H1 (cell line): ENCODE measurements at regions not wholly inside any gene's neighbourhood (a gene's known extent, or its start where the extent isn't known, plus 50 kb on each side); places are given as distances from the start of the nearest gene placed in this dataset.

Experiments used
- EGR1 ChIP-seq: IDR thresholded peaks from 2 replicates; pipeline ENCODE4 v1.6.1; 2011; ENCODE audit warnings: low read depth, low read length, borderline replicate concordance
- EP300 ChIP-seq, 2 experiments: IDR thresholded peaks; 1 replicate in 1 of 2; 2 replicates in 1 of 2; pipeline ENCODE4 v1.6.1; 2011 to 2012; ENCODE audit warnings: low read depth in 2 of 2, low read length in 2 of 2, mild to moderate bottlenecking in 2 of 2, borderline replicate concordance in 1 of 2, inconsistent platforms in 1 of 2, moderate library complexity in 1 of 2
- EZH2 ChIP-seq: fragments of 200-600 bp; sonication (generic); IDR thresholded peaks from 2 replicates; pipeline ENCODE4 v1.7.1; 2012; ENCODE audit warnings: low read depth, mild to moderate bottlenecking, moderate library complexity, low read length, inconsistent platforms; ENCODE audit not compliant: severe bottlenecking
- FOSL1 ChIP-seq: IDR thresholded peaks from 2 replicates; pipeline ENCODE4 v1.6.1; 2011; ENCODE audit warnings: mild to moderate bottlenecking, low read depth, low read length, moderate library complexity; ENCODE audit not compliant: insufficient read depth
- KDM1A ChIP-seq: fragments of 200-600, 300-600 bp; sonication (generic); IDR thresholded peaks from 2 replicates; pipeline ENCODE4 v1.7.1; 2016; ENCODE audit warnings: mild to moderate bottlenecking, low read length, borderline replicate concordance
- POLR2A ChIP-seq, 2 experiments: IDR thresholded peaks; 1 replicate in 1 of 2; 2 replicates in 1 of 2; pipeline ENCODE4 v1.6.1; 2011; ENCODE audit warnings: low read depth in 2 of 2, low read length in 2 of 2, mild to moderate bottlenecking in 2 of 2; ENCODE audit errors: control extremely low read depth in 1 of 2
- POLR2AphosphoS5 ChIP-seq: IDR thresholded peaks from 2 replicates; pipeline ENCODE4 v1.6.1; 2011; ENCODE audit warnings: low read depth, low read length
- TBP ChIP-seq: IDR thresholded peaks from 2 replicates; pipeline ENCODE4 v1.6.1; 2011; ENCODE audit warnings: low read depth, low read length, improper control_type of control experiment
- TF ChIP-seq, protein P1 (sequence below), 3 experiments: IDR thresholded peaks; 1 replicate in 2 of 3; 2 replicates in 1 of 3; pipeline versions ENCODE4 v1.5.1 to v1.6.1; 2011; ENCODE audit warnings: low read length in 3 of 3, mild to moderate bottlenecking in 3 of 3, inconsistent platforms in 2 of 3, low read depth in 1 of 3, moderate library complexity in 1 of 3; ENCODE audit not compliant: insufficient read depth in 1 of 3; ENCODE audit errors: control extremely low read depth in 1 of 3
- TF ChIP-seq, protein P2 (sequence below): IDR thresholded peaks from 2 replicates; pipeline ENCODE4 v1.6.1; 2011; ENCODE audit warnings: low read depth, mild to moderate bottlenecking, low read length; ENCODE audit not compliant: insufficient read depth
- TF ChIP-seq, protein P3 (sequence below): IDR thresholded peaks from 2 replicates; pipeline ENCODE4 v1.6.1; 2012; ENCODE audit warnings: inconsistent platforms
- TF ChIP-seq, protein P4 (sequence below): IDR thresholded peaks from 2 replicates; pipeline ENCODE4 v1.6.1; 2011; ENCODE audit warnings: low read length, improper control_type of control experiment

DNA sequence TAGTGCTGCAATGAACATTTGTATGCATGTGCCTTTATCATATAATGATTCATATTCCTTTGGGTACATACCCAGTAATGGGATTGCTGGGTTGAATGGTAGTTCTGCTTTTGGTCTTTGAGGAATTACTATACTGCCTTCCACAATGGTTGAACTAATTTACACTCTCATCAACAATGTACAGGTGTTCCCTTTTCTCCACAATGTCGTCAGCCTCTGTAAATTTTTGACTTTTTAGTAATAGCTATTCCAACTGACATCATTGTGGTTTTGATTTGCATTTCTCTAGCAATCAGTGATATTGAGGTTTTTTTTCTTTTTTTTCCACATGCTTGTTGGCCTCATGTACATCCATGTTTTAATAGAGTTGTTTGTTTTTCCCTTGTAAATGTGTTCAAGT lies 2473.5 kb downstream of the PCDH9 start:
- no peak for TF ChIP-seq EGR1
- TF ChIP-seq, protein P1, sequence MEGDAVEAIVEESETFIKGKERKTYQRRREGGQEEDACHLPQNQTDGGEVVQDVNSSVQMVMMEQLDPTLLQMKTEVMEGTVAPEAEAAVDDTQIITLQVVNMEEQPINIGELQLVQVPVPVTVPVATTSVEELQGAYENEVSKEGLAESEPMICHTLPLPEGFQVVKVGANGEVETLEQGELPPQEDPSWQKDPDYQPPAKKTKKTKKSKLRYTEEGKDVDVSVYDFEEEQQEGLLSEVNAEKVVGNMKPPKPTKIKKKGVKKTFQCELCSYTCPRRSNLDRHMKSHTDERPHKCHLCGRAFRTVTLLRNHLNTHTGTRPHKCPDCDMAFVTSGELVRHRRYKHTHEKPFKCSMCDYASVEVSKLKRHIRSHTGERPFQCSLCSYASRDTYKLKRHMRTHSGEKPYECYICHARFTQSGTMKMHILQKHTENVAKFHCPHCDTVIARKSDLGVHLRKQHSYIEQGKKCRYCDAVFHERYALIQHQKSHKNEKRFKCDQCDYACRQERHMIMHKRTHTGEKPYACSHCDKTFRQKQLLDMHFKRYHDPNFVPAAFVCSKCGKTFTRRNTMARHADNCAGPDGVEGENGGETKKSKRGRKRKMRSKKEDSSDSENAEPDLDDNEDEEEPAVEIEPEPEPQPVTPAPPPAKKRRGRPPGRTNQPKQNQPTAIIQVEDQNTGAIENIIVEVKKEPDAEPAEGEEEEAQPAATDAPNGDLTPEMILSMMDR (IDR thresholded peaks at IDR 0.05; ENCODE audit: control extremely low read depth in 1 of 3, insufficient read depth in 1 of 3, low read depth in 1 of 3, low read length in 3 of 3) = no peak
- no peak for TF ChIP-seq POLR2A (IDR thresholded peaks at IDR 0.05; ENCODE audit: control extremely low read depth in 1 of 2, low read depth in 2 of 2, low read length in 2 of 2)
- TF ChIP-seq EP300 (IDR thresholded peaks at IDR 0.05; ENCODE audit: borderline replicate concordance in 1 of 2, low read depth in 2 of 2, low read length in 2 of 2) = no peak
- TF ChIP-seq, protein P2, sequence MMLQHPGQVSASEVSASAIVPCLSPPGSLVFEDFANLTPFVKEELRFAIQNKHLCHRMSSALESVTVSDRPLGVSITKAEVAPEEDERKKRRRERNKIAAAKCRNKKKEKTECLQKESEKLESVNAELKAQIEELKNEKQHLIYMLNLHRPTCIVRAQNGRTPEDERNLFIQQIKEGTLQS = no peak
- TF ChIP-seq, protein P3, sequence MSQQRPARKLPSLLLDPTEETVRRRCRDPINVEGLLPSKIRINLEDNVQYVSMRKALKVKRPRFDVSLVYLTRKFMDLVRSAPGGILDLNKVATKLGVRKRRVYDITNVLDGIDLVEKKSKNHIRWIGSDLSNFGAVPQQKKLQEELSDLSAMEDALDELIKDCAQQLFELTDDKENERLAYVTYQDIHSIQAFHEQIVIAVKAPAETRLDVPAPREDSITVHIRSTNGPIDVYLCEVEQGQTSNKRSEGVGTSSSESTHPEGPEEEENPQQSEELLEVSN = no peak
- TF ChIP-seq EZH2 = no peak
- TF ChIP-seq, protein P4, sequence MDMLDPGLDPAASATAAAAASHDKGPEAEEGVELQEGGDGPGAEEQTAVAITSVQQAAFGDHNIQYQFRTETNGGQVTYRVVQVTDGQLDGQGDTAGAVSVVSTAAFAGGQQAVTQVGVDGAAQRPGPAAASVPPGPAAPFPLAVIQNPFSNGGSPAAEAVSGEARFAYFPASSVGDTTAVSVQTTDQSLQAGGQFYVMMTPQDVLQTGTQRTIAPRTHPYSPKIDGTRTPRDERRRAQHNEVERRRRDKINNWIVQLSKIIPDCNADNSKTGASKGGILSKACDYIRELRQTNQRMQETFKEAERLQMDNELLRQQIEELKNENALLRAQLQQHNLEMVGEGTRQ = no peak
- TF ChIP-seq POLR2AphosphoS5 = no peak
- TF ChIP-seq TBP = no peak
- no peak for TF ChIP-seq KDM1A
- no peak for TF ChIP-seq FOSL1
